GM18502 (cell line): ENCODE measurements at regions not wholly inside any gene's neighbourhood (a gene's known extent, or its start where the extent isn't known, plus 50 kb on each side); places are given as distances from the start of the nearest gene placed in this dataset.

Source experiments
- ATAC-seq: cut with Tn5 transposase; IDR thresholded peaks from one replicate; pipeline ENCODE4 v1.9.1; 2021; ENCODE audit warnings: mild to moderate bottlenecking; ENCODE audit not compliant: unreplicated experiment, poor library complexity

GRCh38 chr5:142509026-142509425 lies 176.9 kb downstream of the FGF1 start:
- ATAC-seq = no peak

DNA sequence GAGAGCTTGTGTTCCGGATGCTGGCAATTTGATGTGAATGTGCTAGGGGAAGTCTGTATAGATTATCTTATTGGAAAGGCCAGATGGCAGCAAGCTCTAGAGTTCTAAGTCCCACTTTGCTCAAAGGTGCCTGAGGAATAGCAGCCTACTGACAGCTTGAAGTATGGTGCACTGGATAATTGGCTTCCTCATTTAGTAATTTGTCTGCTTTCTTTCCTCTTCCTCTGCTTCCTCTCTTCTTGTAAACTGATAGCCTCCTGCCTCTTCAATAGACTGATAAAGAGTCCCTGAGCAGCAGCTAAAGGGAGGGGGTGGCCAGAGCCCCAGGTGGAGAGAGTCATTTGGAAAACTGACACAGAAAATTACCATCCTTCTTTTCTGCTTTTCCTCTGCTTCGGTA lies 177.3 kb downstream of the FGF1 start:
- no peak for ATAC-seq

DNA sequence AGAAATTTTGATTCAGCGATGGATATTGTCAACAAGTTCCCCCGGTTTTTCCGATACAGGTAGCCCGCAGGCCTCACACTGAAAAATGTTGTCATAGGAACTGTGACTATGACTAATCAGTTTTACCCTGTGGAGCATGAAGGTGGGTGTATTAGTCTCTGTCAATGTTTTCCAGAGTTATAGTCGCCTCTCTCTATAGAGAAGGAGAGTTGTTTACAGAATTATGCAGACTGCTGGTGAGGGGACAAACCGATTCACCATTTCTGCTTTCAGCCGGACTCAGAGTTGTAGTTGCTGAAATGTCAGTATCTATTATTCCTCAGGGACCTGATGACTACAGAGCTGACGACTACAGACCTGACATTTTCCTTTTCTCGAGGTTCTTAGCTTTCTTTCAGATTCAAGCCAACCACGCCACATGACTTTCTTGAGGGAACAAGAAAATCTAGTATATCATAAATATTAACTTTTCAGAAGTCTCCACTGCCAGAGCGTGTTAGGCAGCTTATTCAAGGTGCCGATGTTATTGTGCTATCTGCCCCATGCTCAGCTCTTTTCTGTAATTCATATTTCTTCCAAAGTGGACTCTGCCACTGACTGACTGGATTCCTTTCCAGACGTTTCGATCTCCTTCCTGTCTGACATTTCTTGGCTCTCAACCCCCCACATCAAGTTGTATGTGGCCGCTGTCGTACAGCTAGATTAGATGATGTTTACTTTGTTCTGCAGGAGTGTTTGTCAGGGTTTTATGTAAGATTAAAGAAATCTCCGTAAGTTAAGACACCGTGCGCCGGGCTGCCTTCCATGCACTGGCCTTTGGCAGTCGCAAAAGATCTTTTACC lies 178.1 kb downstream of the FGF1 start:
- no peak for ATAC-seq

DNA sequence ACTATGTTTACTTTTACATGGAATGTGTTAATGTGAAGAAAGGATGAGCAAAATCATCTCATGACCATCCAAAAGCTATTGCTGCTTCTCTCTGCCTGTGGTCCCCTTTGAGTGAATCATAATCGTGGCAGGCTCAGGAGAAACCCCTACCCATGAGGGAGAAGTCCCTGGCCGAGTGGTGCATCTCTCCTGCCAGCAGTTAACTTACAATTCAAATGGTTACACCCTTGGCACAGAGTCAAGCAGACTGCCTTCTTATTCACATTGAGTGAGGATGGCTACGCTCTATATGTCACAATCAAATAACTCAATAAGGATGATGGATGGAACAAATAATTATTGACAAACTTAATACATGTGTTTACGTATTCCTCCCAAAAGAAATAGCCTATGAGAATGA lies 179.1 kb downstream of the FGF1 start:
- no peak for ATAC-seq

DNA sequence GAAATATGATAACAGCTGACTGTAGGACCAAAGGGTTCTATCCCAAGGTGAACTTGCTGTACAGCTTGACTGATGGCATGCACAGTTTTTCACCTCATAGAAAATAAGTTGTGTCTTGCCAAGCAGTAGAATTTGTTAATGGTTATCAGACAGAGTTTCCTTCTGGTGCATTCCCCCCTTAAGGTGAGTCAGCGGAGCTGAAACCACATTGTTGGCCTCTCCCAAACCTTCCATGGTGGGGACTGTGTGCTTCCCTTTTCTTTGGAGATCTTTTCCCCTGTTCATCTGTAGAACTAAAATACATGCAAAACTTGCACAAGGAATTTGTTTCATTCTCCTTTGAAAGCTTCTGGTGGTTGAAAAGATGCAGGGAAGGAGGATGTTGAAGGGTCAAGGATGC lies 179.8 kb downstream of the FGF1 start:
- ATAC-seq = no peak

DNA sequence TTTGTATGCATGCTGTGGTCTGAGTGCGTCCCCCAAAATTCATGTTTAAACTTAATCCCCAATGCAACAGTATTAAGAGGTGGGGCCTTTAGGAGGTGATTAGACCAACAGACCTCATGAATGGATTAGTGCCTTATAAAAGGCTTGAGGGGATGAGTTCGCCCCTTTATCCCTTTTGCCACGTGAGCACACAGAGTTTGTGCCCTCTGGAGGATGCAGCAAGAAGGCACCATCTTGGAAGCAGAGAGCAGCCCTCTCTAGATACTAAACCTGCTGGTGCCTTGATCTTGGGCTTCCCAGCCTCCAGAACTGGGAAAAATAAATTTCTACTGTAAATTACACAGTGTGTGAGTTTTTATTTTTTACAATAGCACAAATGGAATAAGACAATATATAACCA lies 177.1 kb upstream of the SPRY4 start:
- no peak for ATAC-seq

GRCh38 chr5:142500227-142500905 lies 175.5 kb upstream of the SPRY4 start:
- no peak for ATAC-seq

DNA sequence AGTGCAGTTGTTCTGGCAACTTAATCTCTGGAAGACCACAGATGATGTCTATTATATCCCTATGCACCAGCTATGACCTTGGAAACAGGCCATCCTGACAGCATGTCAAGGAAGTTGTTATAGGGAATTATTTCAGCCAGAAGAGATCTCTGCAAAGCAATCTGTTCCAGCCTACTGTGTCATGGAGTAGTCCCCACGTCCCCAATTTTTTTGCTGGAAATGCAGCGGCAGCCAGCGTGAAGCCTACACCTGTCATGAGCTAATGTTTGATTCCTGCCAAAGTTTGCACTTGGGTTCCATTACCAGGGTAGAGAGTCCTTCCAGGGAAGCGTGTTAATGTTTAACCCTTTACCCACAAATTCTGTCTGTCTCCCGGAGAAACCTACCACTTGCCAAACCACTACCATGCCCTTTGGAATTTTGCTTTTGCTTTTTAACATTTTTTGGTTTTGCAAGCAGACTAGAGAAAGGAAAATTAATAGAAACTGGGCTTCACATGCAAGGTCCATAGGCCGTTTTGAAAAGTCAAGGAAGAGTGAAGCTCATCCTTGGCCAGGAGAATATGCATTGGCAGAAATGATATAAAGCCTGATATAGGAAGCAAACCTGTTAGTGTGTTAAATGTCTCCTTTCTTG lies 174.9 kb upstream of the SPRY4 start:
- no peak for ATAC-seq

GRCh38 chr5:142498298-142498697 lies 173.5 kb upstream of the SPRY4 start:
- ATAC-seq = no peak

DNA sequence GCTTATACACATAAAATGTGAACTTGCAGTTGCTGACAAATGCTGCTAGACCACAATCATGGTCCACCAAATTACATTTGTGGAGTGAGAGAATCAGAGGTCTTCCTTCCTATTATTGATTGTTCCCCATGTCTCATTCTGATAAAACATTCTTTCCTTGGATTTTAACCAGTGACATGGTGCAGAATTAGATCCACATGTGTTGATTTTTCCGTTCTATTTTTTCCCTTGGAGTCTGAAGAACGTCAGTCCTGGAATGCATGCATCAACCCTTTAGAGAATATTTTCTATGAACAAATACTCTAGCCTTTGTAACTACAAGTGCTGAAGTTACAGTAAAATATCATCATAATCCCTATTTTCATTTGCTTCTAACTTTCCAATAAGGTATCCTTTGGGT lies 170.7 kb upstream of the SPRY4 start:
- no peak for ATAC-seq

DNA sequence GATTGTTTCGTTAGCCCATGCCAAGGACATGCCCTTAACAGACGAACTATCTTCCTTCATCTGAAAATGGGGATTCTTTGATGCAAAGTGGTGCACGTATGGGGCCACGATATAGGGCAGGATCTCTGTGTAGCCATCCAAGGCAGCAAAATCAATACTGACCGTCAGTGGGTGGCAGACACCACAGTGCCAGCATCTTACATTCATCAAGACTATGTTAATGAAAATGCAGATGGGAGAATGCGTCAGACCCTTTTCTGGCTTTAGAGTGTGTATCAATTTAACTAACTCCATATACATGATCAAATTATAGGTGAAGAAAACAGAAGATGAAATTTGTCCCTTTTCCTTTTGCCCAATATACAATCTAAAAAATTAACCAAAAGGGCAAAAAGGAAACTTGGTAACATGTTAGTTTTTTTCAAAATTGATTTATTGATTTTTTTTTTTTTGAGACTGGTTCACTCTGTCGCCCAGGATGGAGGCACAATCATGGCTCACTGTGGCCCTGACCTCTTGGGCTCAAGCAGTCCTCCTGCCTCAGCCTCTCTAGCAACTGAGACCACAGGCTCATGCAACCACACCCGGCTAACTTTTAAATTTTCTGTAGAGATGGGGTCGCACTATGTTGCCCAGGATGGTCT lies 169.2 kb upstream of the SPRY4 start:
- no peak for ATAC-seq

DNA sequence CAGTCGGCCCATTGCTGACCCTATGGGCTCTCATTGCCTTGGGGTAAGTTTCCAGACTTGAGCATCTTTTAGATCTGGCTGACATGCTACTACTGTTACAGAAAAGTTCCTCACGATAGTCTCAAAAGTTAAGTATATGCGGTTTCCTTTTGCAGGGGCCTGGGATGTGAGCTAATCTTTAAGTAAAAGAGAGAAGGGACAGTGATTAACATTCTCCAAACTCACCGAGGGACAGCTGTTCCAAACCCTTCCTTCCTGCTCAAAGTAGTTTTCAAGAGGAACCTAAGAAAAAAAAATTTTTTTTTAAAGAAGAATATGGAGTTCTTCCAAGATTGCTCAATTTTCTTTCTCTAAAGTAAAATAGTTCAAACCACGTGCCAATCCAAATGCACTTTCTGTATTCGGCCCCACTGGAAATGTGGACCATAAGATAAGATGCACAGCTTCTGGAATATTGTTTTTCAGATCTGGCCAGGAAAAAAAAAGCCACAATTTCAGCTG lies 168.0 kb upstream of the SPRY4 start:
- ATAC-seq = no peak

DNA sequence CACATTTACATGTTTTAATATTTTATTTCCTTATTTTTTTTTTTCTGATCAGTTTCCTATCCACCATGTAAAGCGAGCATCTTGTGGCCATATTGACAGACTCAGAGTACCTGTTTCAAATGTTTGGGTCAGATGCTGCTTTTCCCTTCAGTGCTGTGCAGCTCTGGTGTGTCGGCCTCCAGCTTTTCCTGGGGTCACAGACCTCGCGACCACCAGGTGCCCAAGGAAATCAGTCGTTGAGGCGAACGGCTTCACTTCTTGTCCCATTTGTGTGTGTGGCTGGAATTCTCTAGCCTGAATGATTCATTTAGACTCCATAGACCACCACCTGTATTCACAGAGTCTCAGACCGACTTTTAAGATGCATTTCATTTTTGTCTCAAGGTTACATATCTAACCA lies 166.9 kb upstream of the SPRY4 start:
- ATAC-seq = no peak

- no peak for ATAC-seq
Observed at GRCh38 chr5:142491270-142491669, 166.4 kb upstream of the SPRY4 start.

DNA sequence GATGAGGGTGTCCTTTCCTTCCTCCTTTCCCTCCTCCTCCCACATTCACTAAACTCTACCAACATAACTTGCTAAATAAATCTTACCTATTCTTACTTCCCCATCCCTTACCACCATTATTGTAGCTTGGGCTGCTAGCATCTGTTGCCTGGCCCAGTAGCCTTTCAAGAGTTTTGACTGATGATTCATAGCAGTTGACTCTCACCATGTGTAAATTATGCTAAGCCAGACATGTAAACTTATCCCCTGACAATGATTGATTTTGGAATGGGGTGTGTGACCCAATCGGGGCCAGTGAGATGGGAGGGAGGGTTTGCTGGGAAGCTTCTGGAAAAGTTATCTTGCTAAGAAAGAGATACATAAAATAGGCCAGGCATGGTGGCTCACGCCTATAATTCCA lies 161.8 kb upstream of the SPRY4 start:
- no peak for ATAC-seq

DNA sequence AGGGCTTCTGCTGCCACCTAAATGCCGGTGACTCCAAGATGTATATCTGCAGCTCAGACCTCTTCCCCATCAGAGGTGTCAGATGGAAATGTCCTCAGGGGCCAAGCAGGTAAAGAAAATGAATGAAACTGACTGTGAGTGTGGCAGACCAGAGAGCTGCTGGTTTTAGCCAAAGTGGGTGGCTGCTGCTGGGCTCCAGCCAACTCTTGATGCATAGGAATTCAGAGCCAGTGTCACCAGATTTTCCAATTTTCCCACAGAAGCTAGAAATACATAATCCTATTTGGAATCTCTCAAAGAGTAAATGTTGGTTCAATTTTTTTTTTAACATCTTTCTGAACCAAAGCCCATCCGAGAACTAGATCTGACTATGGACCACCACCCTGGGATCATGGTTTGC lies 161.2 kb upstream of the SPRY4 start:
- no peak for ATAC-seq

- no peak for ATAC-seq
Observed at GRCh38 chr5:142484821-142485387, 160.1 kb upstream of the SPRY4 start.

- no peak for ATAC-seq
Observed at GRCh38 chr5:142482207-142482606, 157.4 kb upstream of the SPRY4 start.

DNA sequence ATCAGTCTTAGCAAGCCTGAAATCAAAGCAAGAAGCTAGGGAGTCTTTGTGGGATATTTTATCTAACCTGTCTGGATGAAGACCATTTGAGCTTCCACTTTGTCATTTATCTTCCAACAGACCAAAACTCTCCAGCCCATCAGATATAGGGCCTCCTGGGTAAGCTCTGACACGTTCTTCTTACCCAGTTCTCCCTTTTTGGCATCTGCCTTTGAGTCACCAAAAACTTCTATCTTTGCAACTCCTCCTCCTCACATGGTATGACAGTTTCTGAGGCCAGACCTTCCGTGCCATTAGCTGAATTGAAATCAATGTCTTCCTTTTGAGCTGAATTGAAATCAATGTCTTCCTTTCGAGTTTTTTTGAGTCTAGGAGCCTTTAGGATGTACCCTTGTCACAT lies 156.6 kb upstream of the SPRY4 start:
- no peak for ATAC-seq

GRCh38 chr5:142479854-142480519 lies 155.2 kb upstream of the SPRY4 start:
- ATAC-seq = no peak
